ENCODE measurements at regions not wholly inside any gene's neighbourhood (a gene's known extent, or its start where the extent isn't known, plus 50 kb on each side); places are given as distances from the start of the nearest gene placed in this dataset.

DNA sequence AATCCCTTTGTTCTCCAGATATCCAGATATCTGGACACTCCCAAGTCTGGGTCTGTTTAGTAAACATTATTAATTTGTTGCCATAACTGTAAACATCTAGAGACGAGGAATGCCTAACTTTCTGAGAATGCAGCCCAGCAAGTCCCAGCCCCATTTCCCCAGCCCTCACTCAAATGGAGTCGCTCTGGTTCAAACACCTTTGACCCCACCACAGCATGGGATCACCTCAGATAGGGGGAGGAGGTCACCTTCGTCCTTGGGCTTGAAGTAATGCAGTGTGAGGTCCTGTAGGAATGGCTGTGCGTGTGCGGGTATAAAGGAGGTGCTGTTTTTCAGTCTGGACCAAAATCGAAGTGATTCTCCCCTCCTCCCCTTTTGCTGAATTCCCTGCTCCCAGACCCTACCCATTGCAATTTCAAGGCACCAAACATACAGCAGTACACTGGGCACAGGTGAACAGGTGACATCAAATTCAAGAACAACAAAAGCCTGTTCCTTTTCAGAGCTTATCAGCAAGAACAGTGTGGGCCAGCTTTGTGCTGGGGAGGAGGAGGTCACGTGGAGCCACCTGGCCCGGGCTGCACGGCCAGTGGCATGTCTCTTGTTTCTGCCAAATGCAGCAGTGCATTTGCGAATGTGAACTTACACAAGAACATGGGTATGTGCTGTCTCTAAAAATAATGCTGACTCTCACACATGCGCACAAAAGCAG lies 57.5 kb upstream of the TRPM1 start:
- no peak for TF ChIP-seq POLR2AphosphoS5 (IDR thresholded peaks at IDR 0.05; ENCODE audit: borderline replicate concordance, low read depth, low read length)
- TF ChIP-seq EZH2 (IDR thresholded peaks at IDR 0.05) = no peak

All from SK-N-MC (cell line).